Right hindlimb (tissue), 1 donor: ENCODE measurements at regions not wholly inside any gene's neighbourhood (a gene's known extent, or its start where the extent isn't known, plus 50 kb on each side); places are given as distances from the start of the nearest gene placed in this dataset.
A peak's percentile ranks its signal among the peaks of the same experiment; 100 is the strongest.

ENCODE experiments used
- DNase-seq: peaks from one replicate; pipeline ENCODE4 v3.0.0-alpha.2; 2018

DNA sequence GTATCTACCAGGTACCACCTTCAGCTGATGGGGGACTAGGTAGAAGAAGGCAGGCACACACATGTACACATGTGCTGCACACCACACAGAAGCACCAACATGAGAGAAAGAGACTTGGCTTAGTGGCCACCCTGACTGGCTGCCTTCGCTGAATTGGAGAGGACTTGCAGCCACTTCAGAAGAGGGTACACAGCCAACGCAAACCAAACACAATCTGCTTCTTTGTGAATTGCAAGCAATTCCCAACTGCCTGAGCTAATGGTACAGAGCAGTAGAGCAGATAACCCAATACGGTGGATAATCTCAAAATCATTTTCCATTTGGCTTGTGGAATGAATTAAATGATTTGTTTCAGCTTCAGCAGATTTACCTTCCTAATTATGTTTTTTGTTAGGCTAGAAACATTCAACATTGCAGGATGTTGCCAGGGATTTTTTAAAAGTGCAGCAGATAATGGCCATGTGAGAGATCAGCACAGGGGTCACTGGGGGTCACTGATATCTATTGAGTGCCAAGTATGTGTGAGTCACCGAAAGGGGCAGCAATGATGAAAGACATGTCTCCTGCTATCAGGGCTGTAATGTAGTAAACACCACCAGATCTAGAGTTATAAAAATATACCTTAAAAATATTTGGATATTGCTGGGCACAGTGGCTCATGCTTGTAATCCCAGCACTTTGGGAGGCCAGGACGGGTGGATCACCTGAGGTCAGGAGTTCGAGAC lies 652.6 kb downstream of the BCL11A start:
- no peak for DNase-seq

DNA sequence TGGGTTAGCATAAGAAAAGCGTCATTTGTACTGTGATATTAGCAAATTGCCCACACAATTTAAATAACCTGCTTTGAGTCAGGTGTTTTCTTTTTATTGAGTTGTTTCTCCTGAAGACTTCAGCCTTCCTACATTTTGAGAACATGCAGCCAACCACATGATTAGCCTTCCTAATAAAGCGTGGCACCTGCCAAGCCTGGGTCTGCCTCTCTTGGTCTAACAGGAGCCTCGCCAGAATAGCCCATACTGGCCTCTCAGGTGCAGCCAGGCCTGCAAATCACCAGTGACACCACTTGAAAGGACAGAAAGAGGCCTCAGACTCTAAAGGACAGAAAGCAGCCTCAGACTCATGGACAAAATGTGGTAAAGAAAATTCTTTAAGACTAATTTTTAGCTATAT lies 653.8 kb downstream of the BCL11A start:
- no peak for DNase-seq

DNA sequence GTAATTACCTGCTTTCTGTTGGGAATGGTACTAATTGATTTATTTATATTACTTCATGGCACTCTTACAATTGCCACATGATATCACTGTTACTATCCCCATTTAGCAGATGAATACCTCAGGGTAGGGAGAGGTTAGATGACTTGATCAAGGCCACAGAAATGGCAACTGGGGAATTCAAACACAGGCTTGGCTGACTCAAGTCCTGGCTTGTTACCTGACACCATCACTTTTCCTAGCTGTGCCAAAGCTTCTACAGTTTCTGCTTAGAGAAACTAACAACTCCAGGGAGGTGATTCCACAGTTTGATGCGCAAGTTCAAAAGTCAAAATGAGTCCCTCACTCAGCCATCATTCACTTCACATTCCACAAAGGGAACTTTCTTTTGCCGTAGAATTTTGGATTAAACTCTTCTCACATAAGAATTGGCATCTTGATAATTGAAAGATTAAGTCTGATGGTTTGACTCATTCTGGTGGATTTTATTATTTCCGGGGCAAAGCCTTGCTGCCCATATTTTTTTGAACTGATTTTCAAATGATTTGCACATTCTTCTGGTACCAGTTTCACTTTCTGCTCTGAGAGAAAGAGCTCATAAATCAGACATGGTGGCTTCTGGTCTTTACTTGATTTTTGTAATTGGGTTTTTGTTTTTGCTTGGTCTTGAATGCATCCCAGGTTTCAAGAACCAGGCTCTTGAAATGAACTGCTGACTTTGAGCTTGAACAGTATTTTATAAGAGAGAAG lies 656.8 kb downstream of the BCL11A start:
- no peak for DNase-seq

DNA sequence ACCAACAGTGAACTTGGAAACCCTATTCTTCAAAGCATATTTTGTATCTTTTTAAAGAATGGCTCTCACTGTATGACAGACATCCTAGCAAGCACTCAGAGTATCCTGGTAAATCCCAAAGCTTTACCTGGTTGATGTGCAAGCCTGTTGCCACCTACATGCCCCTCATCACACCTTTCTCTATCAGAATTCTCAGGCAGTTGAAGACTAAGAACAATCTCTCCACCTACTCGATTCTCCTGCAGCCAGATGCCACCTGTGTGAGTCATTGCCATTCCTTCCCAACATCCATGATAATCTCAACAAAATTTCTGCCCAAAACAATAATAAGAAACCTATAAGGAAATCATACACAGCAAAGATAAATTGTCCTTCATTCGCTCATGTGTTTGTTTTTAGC lies 659.8 kb downstream of the BCL11A start:
- DNase-seq = no peak

DNA sequence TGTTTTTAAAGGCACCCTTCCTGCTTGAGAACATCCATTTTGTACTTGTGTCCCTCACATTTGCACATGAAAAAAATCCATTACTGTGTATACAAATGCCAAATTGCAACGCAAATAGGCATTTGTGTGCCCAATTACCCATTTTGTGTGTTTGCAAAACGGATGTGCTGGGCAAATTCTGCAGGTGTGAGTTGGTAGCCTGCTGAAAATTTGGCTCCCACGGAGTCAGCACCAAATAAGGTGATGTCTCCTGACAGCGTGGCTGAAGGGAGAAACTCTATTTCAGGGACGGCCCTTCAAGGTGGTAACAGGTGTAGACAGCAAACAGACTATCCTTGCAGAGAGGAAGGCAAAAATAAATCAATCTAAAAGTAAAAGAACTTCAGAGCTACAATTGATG lies 661.1 kb downstream of the BCL11A start:
- DNase-seq = no peak

DNA sequence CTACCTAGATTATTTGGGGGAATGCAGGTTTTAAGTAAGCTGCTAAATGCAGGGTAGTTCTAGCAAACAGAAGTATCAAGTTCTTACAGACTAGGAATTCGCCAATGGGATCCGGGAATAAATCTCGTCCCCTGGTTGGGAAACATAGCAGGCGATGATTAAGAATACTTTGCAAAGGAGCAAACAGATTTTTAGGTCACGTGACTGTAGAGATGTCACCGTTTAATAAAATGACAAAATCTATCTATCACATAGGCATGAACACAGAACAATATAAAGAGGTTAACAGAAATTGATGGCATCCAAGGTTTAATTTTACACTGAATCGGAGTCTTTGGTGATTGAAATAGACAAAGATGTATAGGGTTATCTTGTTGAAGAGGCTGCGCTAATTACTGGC lies 664.1 kb downstream of the BCL11A start:
- DNase-seq = no peak

DNA sequence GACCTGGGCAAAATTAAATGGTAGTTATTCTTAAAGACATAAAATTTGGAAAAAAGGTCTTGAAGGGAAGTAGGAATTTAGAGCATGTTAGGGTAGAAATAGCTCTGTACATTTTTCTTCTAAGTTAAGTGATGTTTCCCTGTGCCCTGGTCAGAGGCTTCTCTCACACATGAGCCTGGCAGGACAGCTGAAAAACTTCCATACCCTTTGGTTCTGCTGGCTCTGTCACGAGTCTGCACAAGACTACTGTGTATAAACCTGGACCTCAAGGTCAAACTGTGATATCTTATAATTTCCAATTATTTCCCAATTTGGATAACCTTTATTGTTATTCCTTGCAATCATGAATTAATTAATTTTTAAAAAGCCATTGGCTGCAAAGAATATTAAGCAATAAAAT lies 664.7 kb downstream of the BCL11A start:
- no peak for DNase-seq

DNA sequence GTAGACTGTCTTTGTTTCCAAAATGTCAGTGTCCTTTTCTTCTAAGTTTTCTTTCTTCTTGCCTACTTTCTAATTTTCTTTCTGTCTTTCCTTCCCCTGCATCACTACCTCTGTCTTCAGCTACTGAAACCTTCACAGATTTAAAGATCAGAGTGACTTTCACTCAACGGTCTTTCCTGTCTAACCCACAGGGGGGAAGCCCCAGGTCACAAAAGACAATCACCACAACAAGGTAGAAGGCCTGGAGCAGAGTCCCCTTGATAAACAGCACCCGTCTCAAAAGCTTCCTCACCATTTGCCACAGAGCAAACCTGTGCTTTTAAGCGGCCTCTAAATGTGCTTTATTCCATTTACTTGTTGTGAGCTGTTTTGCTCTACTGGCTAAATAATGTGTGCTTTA lies 665.4 kb downstream of the BCL11A start:
- no peak for DNase-seq

DNA sequence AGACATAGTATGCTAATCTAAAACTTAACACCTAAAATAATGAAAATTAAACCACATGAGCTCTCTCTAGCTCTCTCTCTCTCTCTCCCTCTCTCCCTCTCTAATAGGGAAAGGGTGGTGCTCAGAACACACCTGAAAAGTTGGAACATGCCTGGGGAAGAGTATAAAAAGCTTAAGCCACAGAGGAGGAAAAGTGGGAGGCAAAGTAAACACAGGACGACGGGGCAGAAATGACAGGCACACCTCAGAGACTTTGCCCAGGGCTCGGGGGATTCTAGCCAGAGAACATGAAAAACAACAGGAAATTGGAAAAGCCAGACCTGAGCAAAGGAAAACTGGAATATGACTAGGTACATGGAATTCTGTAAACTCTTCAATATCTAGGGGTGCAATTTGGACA lies 666.1 kb downstream of the BCL11A start:
- no peak for DNase-seq

DNA sequence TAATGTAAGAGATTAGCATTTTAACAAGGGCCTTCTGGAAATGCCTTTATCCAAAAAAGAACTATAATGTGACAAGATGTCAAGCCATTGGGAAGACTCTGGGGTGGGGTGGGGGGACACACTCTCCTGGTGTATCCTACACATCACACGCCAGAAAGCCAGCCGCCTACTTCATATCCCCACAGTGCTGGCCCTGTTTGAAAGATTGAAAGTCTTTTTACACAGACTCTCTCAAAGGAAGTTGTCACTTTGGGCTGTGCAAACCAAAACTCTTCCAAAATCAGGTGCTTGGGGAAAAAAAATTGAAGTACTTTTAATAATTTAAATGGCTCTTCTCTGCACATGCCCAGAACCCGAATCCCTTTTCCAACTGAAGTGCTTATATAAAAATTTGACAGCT lies 666.7 kb downstream of the BCL11A start:
- no peak for DNase-seq

DNA sequence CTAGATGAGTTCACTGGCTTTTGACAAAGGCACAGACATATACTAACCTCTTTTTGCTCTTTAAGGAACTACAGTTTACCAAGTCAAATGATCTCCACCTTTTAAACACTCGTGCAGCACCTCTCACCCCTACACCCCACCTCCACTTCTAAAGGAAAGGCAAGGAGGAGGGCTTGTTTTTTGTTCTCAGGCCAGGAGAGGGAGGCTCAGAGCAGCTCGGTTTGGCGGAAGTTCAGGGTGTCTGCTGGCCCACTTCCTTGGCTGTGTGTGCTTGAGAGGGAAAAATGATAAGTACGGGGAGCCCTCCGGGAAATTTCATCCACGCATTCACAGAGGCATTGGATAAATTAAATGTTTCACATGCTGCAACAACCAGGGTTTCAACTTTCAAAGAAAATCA lies 667.9 kb downstream of the BCL11A start:
- DNase-seq = peak; percentile 43

DNA sequence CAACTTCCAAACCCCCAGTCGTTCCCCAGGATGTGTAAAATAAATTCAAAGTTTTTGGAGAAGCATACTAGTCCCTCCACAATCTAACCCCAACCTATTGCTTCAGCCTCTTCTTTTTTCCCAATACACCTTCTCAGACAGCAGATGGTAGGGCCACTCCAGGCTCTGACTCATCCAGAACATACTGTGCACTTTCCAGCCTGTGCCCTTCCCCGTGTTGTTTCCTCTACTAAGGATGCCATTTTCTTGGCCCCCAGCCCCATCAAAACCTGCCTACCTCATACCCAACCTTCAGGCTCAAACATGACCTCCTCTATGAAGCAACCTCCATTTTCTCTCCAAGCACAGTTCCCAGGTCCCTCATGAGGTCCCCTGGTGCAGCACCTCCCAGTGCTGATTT lies 669.3 kb downstream of the BCL11A start:
- no peak for DNase-seq

DNA sequence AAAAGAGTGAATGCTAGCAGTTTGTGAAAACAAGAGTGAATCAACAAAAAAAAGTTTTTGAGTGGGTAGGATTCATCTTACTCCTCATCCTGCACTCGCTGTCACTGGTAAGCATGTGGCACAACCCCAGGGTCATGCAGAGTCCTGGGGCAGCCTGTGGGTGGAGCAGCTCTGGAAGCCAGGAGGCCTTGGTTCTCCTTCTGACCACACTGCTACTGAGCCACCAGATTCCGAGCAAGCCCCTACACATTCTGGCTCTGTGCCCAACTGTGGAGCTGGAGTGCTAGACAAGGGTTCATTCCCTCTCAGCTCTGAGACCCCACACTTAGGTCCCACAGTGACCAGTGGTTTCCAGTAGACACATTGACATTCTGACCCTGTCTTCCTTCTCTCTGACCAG lies 670.6 kb downstream of the BCL11A start:
- no peak for DNase-seq

DNA sequence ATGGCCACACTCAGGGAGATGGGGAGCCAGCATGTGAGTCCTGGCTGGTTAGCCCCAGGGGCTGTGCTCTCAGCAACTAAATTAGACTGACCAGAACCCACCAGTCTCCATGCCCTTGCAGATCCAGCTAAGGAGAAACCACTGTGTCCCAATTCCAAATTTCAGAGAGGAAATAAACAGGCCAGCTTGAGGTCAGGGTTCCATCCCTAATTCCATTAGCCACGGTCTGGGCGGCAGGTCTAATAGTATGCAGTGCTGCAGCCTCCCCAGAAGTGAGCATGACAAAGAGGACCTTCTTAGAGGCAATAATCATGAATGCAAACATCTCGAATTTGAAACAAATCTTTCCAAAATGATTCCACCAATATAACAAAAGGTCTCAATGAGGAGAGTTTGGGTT lies 671.2 kb downstream of the BCL11A start:
- no peak for DNase-seq

DNA sequence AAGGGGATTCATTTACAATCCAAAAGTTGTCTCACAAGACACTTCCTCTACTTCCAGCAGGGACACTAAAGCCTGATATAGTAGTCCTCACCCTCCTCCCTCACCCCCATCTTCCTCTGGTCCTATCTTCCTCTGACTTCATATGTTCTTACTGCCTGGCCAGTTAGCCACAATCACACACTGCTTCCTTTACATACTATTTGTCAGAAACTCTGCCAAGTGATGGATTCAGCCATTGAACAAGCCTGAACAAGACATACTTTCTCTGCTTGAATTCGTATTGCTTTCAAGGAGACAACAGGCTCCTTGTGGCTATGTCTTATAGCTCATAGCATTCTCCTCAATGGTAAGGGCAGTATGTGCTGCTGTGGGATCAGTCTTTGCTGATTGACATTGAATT lies 672.2 kb downstream of the BCL11A start:
- no peak for DNase-seq

DNA sequence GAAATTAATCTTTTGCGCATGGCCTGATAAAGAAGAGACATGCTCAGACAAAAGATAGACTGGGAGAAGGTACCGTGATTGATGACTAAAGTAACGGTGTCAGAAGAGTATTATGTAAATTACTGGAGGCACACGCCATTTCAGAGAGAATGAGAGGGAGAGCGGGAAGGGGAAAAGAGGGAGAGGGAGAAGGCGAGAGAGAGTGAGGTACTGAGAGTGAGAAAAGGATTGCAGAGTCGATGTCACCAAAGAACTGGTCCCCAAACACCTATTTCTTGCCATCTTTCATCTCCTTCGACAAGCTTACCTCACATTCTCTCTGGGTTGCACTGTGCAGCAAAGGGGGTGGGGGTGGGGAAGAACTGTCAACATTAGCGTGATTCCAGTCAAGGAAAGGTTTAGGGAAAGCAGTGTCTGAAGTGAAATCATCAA lies 673.7 kb downstream of the BCL11A start:
- no peak for DNase-seq

DNA sequence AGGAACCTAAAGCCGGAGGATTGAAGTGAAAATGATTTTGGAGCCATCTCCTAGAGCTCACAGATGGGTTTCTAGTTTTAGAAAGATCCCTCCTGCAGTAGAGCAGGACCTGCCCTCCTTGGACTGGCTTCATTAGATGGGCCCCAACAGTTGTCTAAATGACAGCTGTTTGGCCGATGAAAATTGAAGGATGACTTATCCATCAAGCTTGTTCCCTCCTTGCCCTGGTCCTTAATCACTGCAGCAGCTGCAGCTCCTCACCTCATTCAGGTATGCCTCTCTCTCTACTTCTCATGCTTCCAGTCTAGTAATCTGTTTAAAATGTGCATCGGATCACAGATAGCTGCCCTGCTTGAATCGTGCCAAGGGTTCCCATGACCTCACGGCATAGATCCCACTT lies 677.6 kb downstream of the BCL11A start:
- no peak for DNase-seq

DNA sequence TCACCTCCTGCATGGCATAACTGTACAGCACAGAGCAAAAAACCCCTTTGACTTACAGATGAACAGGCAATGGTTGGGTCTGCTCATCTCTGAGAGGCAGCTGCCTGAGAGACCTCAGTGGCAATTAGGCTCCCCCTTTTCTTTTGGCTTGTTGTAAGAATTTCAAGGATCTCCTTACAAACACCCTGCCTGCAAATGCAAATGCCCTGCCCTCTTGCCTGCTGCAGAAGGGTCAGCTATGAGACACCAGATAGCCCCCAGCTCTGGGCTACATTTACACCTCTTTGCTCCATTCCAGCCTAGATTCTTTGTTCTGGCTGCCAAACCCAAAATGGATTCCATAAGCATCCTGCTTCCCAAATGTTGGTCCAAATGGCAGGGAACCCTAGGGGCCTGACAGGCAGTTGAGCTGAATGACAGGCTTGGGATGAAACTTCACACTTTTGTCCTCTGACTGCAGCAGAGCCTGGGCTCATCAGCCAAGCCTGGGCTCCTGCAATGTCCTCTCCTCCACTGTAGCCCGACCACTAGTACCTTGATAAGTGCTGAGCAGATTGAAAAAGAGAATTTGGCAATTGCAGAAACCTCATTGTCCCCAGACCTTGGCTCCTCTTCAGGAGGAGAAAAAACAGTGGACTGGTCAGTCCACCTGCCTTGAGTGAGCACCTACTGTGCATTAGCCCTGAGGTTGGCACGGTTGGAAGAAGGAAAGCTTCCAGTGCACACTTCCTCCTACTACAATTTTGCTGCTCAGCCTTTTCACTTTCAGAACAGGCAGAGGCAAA lies 678.3 kb downstream of the BCL11A start:
- DNase-seq = no peak

DNA sequence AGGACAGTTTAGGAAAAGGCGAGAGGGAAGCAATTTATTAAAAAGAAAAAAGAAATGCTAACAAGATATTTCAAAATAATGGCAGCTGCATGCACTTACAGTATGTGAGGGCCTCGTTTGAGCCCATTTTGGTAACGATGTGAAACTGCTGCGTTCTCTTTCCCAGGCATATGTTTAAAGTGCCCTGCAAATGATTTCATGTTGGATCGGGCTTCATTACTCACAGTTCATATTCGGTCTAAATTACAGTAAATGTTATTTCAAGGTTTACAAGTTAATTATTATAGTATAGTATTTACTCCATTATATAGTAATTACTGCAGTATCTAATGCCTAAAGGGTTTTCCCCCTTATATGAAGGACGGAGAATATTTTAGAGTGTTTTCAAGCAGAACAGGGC lies 679.1 kb downstream of the BCL11A start:
- DNase-seq = no peak

DNA sequence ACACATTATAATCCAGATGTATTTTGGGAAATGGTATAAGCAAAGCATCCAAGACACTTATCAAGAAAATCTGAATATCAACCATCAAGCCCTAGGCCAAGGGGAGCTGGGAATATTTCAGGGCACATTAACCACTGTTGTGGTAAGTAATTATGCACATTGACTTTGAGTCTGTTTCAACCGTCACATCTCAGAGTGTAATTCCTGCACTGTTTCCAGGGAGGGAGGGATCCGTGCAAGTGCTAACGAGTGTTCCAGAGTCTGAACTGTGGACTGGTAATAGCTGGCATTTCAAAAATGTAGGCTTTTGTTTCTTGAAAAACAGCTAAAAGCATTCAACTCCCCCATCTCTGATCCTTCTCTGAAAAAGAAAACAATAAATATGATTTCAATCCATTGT lies 681.6 kb downstream of the BCL11A start:
- no peak for DNase-seq

DNA sequence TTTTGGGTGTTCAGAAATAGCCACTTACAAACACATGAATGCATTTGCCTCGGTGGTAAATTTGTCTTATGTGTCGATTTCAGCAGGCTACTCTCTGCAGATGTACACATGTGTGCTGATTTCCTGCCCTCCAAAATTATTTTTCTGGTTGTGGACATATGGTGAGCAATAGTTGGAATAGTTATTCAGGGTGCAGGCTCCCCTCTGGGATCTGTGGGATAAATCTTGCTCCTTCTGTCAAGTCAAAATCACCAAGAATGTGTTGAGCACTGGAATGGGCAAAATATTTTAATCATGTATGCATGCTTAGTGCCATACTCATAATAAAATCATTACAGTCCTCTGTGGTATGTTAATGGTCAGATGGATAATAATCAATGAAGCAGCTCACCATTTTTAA lies 684.5 kb downstream of the BCL11A start:
- no peak for DNase-seq

DNA sequence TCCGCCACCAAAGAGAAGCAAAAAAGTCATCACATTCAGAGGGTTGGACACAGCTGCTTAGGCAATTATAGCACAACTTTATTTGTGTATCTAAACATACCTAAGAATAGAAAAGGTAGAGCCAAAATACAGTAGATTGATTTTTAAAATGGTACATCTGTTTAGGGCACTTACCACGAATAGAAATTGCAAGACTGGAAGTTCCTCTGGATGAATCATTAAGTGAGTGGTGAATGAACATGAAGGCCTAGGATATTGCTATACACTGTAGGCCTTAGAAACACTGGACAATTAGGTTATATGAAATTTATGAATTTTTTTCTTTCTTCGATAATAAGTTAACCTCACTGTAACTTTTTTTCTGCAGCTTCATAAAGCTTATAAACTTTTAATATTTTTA lies 687.0 kb downstream of the BCL11A start:
- DNase-seq = no peak

DNA sequence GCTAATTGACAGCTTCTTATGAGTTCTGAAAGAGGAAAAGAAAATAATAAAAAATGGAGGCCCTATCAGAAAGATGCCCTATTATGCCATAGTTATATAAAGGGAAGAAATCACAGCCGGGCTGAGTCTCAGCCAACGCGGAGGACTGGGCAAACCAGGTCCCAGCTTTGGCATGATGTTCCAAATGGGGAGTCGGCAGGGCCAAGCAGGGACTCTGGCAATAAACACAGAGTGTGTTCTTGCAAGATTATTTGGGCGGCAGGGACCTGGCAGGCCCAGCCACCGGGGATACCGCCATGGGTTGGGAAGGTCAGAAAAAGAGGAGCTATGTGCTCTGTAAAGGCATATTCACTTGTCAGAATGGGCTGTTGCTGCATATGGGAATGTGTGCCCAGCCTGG lies 694.9 kb downstream of the BCL11A start:
- no peak for DNase-seq

DNA sequence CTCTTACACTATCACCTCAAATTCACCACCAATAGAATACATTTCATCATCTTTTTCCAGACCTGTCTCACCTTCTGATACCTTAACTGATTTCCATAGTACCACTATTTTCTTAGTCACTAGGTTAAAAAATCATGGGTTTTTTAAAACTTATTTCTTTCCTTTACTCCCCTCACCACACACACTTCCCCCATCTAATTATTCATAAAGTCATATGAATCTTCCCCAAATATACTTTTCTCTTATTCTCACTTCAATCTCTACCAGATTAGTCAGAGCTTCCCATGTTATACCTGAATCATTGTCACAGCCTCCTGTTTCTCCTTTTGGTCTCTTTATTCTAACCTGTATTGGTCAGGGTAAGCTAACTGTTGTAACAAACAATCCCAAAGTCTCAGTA lies 696.3 kb downstream of the BCL11A start:
- DNase-seq = no peak
